Endothelial cell of umbilical vein (primary cell): ENCODE measurements at regions not wholly inside any gene's neighbourhood (a gene's known extent, or its start where the extent isn't known, plus 50 kb on each side); places are given as distances from the start of the nearest gene placed in this dataset.

Experiments
- BruUV-seq: library from RNA; stranded (reverse); fragments of 400-500 nt; replicated peaks from 2 replicates; lab custom pipeline; 2021; lab: Mats Ljungman, UMichigan
- CTCF ChIA-PET: fragments of 300-600, 350-600 bp; sonication (Branson Sonifier 250); formaldehyde crosslinking; loops from one replicate; lab custom pipeline; 2021; ENCODE audit warnings: antibody characterized with exemption, inconsistent platforms; lab: Charles Lee
- POLR2A ChIA-PET: fragments of 300-600, 350-600 bp; sonication (Branson Sonifier 250); formaldehyde crosslinking; loops from one replicate; lab custom pipeline; 2021; ENCODE audit warnings: antibody characterized with exemption, inconsistent platforms; lab: Charles Lee
- DNase-seq: peaks from one replicate; pipeline ENCODE4 v3.0.0-alpha.2; 2011; ENCODE audit warnings: low read depth, low spot score
- FAIRE-seq: peaks from 2 replicates; lab custom pipeline; 2011; peaks lifted over from hg19 to GRCh38; lab: Jason Lieb, UNC
- H2AFZ ChIP-seq: 2 replicates; pipeline ENCODE4 v1.6.0; 2012; ENCODE audit warnings: low read depth, low read length, control low read depth, inconsistent platforms
- H3K27ac ChIP-seq: 2 replicates; pipeline ENCODE4 v1.5.1; 2011; ENCODE audit warnings: low read depth, mild to moderate bottlenecking, control low read depth, low read length, moderate library complexity; ENCODE audit not compliant: insufficient read depth
- H3K27me3 ChIP-seq, 2 experiments: 2 replicates each; pipeline versions ENCODE4 v1.6.0 to v1.6.1; 2011; ENCODE audit warnings: low read length in 2 of 2, mixed read lengths in 1 of 2; ENCODE audit not compliant: control insufficient read depth in 2 of 2, insufficient read depth in 2 of 2
- H3K36me3 ChIP-seq, 2 experiments: 2 replicates in 1 of 2; 3 replicates in 1 of 2; pipeline ENCODE4 v1.5.1; 2011; ENCODE audit warnings: low read length in 2 of 2, mild to moderate bottlenecking in 1 of 2, moderate library complexity in 1 of 2; ENCODE audit not compliant: control insufficient read depth in 2 of 2, insufficient read depth in 2 of 2; ENCODE audit errors: extremely low read depth in 1 of 2
- H3K4me1 ChIP-seq: 3 replicates; pipeline ENCODE4 v1.5.1; 2011; ENCODE audit warnings: mild to moderate bottlenecking, low read length; ENCODE audit not compliant: control insufficient read depth, insufficient read depth; ENCODE audit errors: extremely low read depth
- H3K4me2 ChIP-seq: 2 replicates; pipeline ENCODE4 v1.6.1; 2011; ENCODE audit warnings: low read length, control low read depth, mixed read lengths; ENCODE audit not compliant: insufficient read depth
- H3K4me3 ChIP-seq, 3 experiments: fragments of 200-600 bp in 1 of 3; sonication (generic), shearing (Covaris generic) in 1 of 3; replicated peaks in 1 of 3; 2 replicates each; pipeline ENCODE4 v1.5.1; 2011 to 2016; ENCODE audit warnings: control low read depth in 3 of 3, low read length in 3 of 3, mild to moderate bottlenecking in 2 of 3, inconsistent platforms in 1 of 3, low read depth in 1 of 3, moderate library complexity in 1 of 3; ENCODE audit not compliant: insufficient read depth in 1 of 3
- H3K79me2 ChIP-seq: 2 replicates; pipeline ENCODE4 v1.6.0; 2012; ENCODE audit warnings: low read length, inconsistent platforms; ENCODE audit not compliant: control insufficient read depth, insufficient read depth
- H3K9ac ChIP-seq: replicated peaks from 2 replicates; pipeline ENCODE3; 2011; ENCODE audit warnings: low read length, control low read depth; ENCODE audit not compliant: insufficient read depth; ENCODE audit errors: extremely low read depth
- H3K9me1 ChIP-seq: replicated peaks from 3 replicates; pipeline ENCODE4 v1.6.0; 2011; ENCODE audit warnings: mild to moderate bottlenecking, low read length; ENCODE audit not compliant: control insufficient read depth, insufficient read depth; ENCODE audit errors: extremely low read depth
- H3K9me3 ChIP-seq: replicated peaks from 2 replicates; pipeline ENCODE4 v1.5.1; 2012; ENCODE audit warnings: low read length, inconsistent platforms; ENCODE audit not compliant: control insufficient read depth, insufficient read depth
- H4K20me1 ChIP-seq: replicated peaks from 2 replicates; pipeline ENCODE3; 2011; ENCODE audit warnings: mild to moderate bottlenecking, low read length; ENCODE audit not compliant: control insufficient read depth, insufficient read depth; ENCODE audit errors: extremely low read depth
- EZH2 ChIP-seq: IDR thresholded peaks from 2 replicates; pipeline ENCODE4 v1.6.1; 2012; ENCODE audit warnings: borderline replicate concordance, low read depth, mild to moderate bottlenecking, moderate library complexity, low read length, inconsistent platforms; ENCODE audit not compliant: severe bottlenecking
- FOS ChIP-seq: IDR thresholded peaks from 2 replicates; pipeline ENCODE4 v1.6.1; 2011; ENCODE audit warnings: mild to moderate bottlenecking, low read length, moderate library complexity, borderline replicate concordance; ENCODE audit not compliant: insufficient read depth
- GATA2 ChIP-seq: IDR thresholded peaks from 2 replicates; pipeline ENCODE4 v1.7.0; 2011; ENCODE audit warnings: low read depth, mild to moderate bottlenecking, moderate library complexity, mixed read lengths, low read length; ENCODE audit not compliant: insufficient read length, insufficient read depth
- JUN ChIP-seq: IDR thresholded peaks from 2 replicates; pipeline ENCODE4 v1.6.1; 2011; ENCODE audit warnings: borderline replicate concordance, low read depth; ENCODE audit not compliant: insufficient read length, insufficient read depth
- MAX ChIP-seq: IDR thresholded peaks from 2 replicates; pipeline ENCODE4 v1.6.1; 2011; ENCODE audit not compliant: insufficient read depth, insufficient read length
- MYC ChIP-seq: IDR thresholded peaks from one replicate; pipeline ENCODE4 v1.6.1; 2011; ENCODE audit warnings: mild to moderate bottlenecking, low read depth, low read length
- POLR2A ChIP-seq: IDR thresholded peaks from 2 replicates; pipeline ENCODE4 v1.6.1; 2012; ENCODE audit warnings: low read depth, mild to moderate bottlenecking, control low read depth, low read length
- POLR2AphosphoS5 ChIP-seq: IDR thresholded peaks from 2 replicates; pipeline ENCODE4 v1.6.1; 2012; ENCODE audit warnings: low read depth, mild to moderate bottlenecking, control low read depth, low read length, moderate library complexity; ENCODE audit not compliant: insufficient read depth
- dilution Hi-C: fragments of 300-500 bp; cut with MboI; formaldehyde crosslinking; loops from one replicate; pipeline ENCODE4 v1.15.0; 2019; ENCODE audit warnings: low sequenced_read_pairs; ENCODE audit not compliant: extremely low pct_ligation_motif_present
- intact Hi-C: fragments of 100-400 bp; cut with micrococcal nuclease; formaldehyde crosslinking; loops from one replicate; pipeline ENCODE4 v1.10.0; 2022
- TF ChIP-seq, protein P1 (sequence below), 2 donors: IDR thresholded peaks; 1 replicate in 1 of 2; 2 replicates in 1 of 2; pipeline ENCODE4 v1.5.1; 2011; ENCODE audit warnings: low read length in 2 of 2, mild to moderate bottlenecking in 2 of 2, moderate library complexity in 2 of 2, control low read depth in 1 of 2, inconsistent platforms in 1 of 2, low read depth in 1 of 2; ENCODE audit not compliant: insufficient read depth in 1 of 2; ENCODE audit errors: extremely low read depth in 1 of 2

GRCh38 chr15:47503876-47504275, 213.4 kb upstream of the SEMA6D start:
- H3K9me3 ChIP-seq, result no peaks in the 10 kb centered on the region
- no peak overlapping the region for H3K4me2 ChIP-seq
- FAIRE-seq (no peak), DNase-seq (no peak)
- H3K27me3 ChIP-seq, result no peaks in the 10 kb centered on the region
- H3K9me1 ChIP-seq, result no peaks in the 10 kb centered on the region
- no peak overlapping the region for H3K9ac ChIP-seq
- TF ChIP-seq JUN (no peak), MAX (no peak), MYC (no peak), POLR2A (no peak)
- TF ChIP-seq, protein P1, sequence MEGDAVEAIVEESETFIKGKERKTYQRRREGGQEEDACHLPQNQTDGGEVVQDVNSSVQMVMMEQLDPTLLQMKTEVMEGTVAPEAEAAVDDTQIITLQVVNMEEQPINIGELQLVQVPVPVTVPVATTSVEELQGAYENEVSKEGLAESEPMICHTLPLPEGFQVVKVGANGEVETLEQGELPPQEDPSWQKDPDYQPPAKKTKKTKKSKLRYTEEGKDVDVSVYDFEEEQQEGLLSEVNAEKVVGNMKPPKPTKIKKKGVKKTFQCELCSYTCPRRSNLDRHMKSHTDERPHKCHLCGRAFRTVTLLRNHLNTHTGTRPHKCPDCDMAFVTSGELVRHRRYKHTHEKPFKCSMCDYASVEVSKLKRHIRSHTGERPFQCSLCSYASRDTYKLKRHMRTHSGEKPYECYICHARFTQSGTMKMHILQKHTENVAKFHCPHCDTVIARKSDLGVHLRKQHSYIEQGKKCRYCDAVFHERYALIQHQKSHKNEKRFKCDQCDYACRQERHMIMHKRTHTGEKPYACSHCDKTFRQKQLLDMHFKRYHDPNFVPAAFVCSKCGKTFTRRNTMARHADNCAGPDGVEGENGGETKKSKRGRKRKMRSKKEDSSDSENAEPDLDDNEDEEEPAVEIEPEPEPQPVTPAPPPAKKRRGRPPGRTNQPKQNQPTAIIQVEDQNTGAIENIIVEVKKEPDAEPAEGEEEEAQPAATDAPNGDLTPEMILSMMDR (IDR thresholded peaks at IDR 0.05; ENCODE audit: extremely low read depth in 1 of 2, insufficient read depth in 1 of 2, low read depth in 1 of 2, low read length in 2 of 2), result no peak
- ChIA-PET CTCF (no interaction called here), POLR2A (no interaction called here)
- no peak overlapping the region for H3K4me3 ChIP-seq
- BruUV-seq, result no TSS peak
- no peaks in the 10 kb centered on the region for H4K20me1 ChIP-seq
- no peaks in the 10 kb centered on the region for H3K4me1 ChIP-seq
- H3K27ac ChIP-seq, result no peak overlapping the region
- H3K79me2 ChIP-seq, result no peaks in the 10 kb centered on the region
- intact Hi-C loops (no loop called here), dilution Hi-C loops (no loop called here)
- H3K36me3 ChIP-seq, result no peaks in the 10 kb centered on the region
- H2AFZ ChIP-seq, result no peak overlapping the region

GRCh38 chr15:47504624-47505256, 212.6 kb upstream of the SEMA6D start:
- CTCF ChIA-PET, result no interaction called here
- Histone ChIP-seq H3K4me1 (no peaks in the 10 kb centered on the region), H3K4me3 (no peak overlapping the region), H3K9me1 (no peaks in the 10 kb centered on the region), H3K27me3 (no peaks in the 10 kb centered on the region), H2AFZ (no peak overlapping the region), H4K20me1 (no peaks in the 10 kb centered on the region), H3K9ac (no peak overlapping the region), H3K79me2 (no peaks in the 10 kb centered on the region), H3K9me3 (no peaks in the 10 kb centered on the region), H3K4me2 (no peak overlapping the region), H3K27ac (no peak overlapping the region), H3K36me3 (no peaks in the 10 kb centered on the region)
- DNase-seq (no peak), FAIRE-seq (no peak)
- intact Hi-C loops, result no loop called here
- TF ChIP-seq POLR2A (no peak), GATA2 (no peak), POLR2AphosphoS5 (no peak), MYC (no peak), FOS (no peak), EZH2 (no peak), MAX (no peak), JUN (no peak)
- TF ChIP-seq, protein P1 (IDR thresholded peaks at IDR 0.05; ENCODE audit: extremely low read depth in 1 of 2, insufficient read depth in 1 of 2, low read depth in 1 of 2, low read length in 2 of 2), result no peak
- BruUV-seq, result no TSS peak
- POLR2A ChIA-PET, result no interaction called here
- dilution Hi-C loops, result no loop called here
